OCI-LY1 (cell line): ENCODE measurements at regions not wholly inside any gene's neighbourhood (a gene's known extent, or its start where the extent isn't known, plus 50 kb on each side); places are given as distances from the start of the nearest gene placed in this dataset.

Experiments
- H2AFZ ChIP-seq: fragments of 200-600 bp; sonication (generic), shearing (Covaris generic); 2 replicates; pipeline ENCODE4 v1.6.0; 2014; ENCODE audit warnings: antibody characterized with exemption, mild to moderate bottlenecking, low read length
- H3F3A ChIP-seq: fragments of 200-600 bp; sonication (generic), shearing (Covaris generic); 2 replicates; pipeline ENCODE4 v1.6.0; 2014; ENCODE audit warnings: mild to moderate bottlenecking, antibody characterized with exemption, low read length, moderate library complexity; ENCODE audit not compliant: insufficient read depth
- H3K27ac ChIP-seq: fragments of 200-600 bp; sonication (generic); 2 replicates; pipeline ENCODE4 v1.5.1; 2014; ENCODE audit warnings: low read length, mixed run types, mild to moderate bottlenecking, low read depth; ENCODE audit not compliant: poor library complexity, severe bottlenecking
- H3K27me3 ChIP-seq: fragments of 200-600 bp; sonication (generic); 2 replicates; pipeline ENCODE4 v1.6.0; 2014; ENCODE audit warnings: antibody characterized with exemption, mild to moderate bottlenecking, low read length, moderate library complexity; ENCODE audit not compliant: insufficient read depth
- H3K36me3 ChIP-seq: fragments of 200-600 bp; sonication (generic); 2 replicates; pipeline ENCODE4 v1.6.1; 2014; ENCODE audit warnings: mild to moderate bottlenecking, antibody characterized with exemption, low read length, moderate library complexity, mixed read lengths; ENCODE audit not compliant: insufficient read depth
- H3K4me1 ChIP-seq: fragments of 200-600 bp; sonication (generic); 2 replicates; pipeline ENCODE4 v1.5.1; 2014; ENCODE audit warnings: mild to moderate bottlenecking, low read length, moderate library complexity; ENCODE audit not compliant: insufficient read depth, severe bottlenecking
- H3K4me2 ChIP-seq: fragments of 200-600 bp; sonication (generic), shearing (Covaris generic); 2 replicates; pipeline ENCODE4 v1.6.1; 2014; ENCODE audit warnings: low read length
- H3K4me3 ChIP-seq: fragments of 200-600 bp; sonication (generic); 2 replicates; pipeline ENCODE4 v1.5.1; 2014; ENCODE audit warnings: low read length, low read depth, mild to moderate bottlenecking, mixed read lengths; ENCODE audit not compliant: poor library complexity, severe bottlenecking
- H3K79me2 ChIP-seq: fragments of 200-600 bp; shearing (Covaris generic); 2 replicates; pipeline ENCODE4 v1.6.1; 2016; ENCODE audit warnings: mixed run types, low read length, mixed read lengths; ENCODE audit not compliant: insufficient read depth
- H3K9ac ChIP-seq: fragments of 200-600 bp; sonication (generic), shearing (Covaris generic); 2 replicates; pipeline ENCODE4 v1.6.1; 2014; ENCODE audit warnings: mild to moderate bottlenecking, low read length, mixed read lengths
- H3K9me2 ChIP-seq: fragments of 200-600 bp; sonication (generic), shearing (Covaris generic); 2 replicates; pipeline ENCODE4 v1.6.1; 2014; ENCODE audit warnings: low read depth, mild to moderate bottlenecking, low read length, mixed read lengths
- H3K9me3 ChIP-seq: fragments of 200-600 bp; shearing (Covaris generic); 2 replicates; pipeline ENCODE4 v1.6.1; 2014; ENCODE audit warnings: low read length, mixed read lengths
- H4K20me1 ChIP-seq: fragments of 200-600 bp; sonication (generic), shearing (Covaris generic); 2 replicates; pipeline ENCODE4 v1.6.0; 2016; ENCODE audit warnings: mild to moderate bottlenecking, low read length; ENCODE audit not compliant: insufficient read depth
- EZH2 ChIP-seq: fragments of 200-600 bp; sonication (generic), shearing (Covaris generic); IDR thresholded peaks from 2 replicates; pipeline ENCODE4 v1.8.0; 2017; ENCODE audit warnings: borderline replicate concordance, mixed run types, mild to moderate bottlenecking, antibody characterized with exemption, low read length, moderate library complexity, mixed read lengths
- TF ChIP-seq, protein P1 (sequence below): fragments of 200-600 bp; sonication (generic), shearing (Covaris generic); IDR thresholded peaks from 2 replicates; pipeline ENCODE4 v1.5.1; 2017; ENCODE audit warnings: mild to moderate bottlenecking, antibody characterized with exemption, low read length, moderate library complexity, mixed read lengths

GRCh38 chr4:89519771-89520320 lies 212.2 kb upstream of the GPRIN3 start:
- Histone ChIP-seq H3K27ac (no peak overlapping the region), H3F3A (no peaks in the 10 kb centered on the region)

DNA sequence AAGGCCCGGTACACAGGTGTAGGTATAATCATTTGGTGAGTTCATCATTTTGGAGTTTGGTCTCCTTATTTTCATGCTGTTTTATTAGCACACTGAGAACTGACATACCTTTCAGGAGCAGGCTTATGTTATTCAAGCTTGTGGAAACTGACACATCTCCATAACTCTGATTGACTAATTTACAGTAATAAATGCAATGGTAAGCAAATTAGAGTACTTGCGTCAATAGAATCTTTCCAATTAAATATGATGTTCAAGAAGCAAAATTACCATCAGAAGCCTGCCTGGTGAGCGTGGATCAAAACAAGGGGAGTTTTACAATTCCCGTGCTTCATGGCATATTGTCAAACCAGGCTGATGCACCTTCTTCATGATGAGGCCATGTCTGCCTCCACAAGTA lies 210.7 kb upstream of the GPRIN3 start:
- H3F3A ChIP-seq, result no peaks in the 10 kb centered on the region
- no peaks in the 10 kb centered on the region for H3K27me3 ChIP-seq
- H3K36me3 ChIP-seq, result no peaks in the 10 kb centered on the region
- no peak overlapping the region for H2AFZ ChIP-seq
- H3K27ac ChIP-seq, result no peak overlapping the region
- no peak overlapping the region for H3K4me3 ChIP-seq
- TF ChIP-seq, protein P1, sequence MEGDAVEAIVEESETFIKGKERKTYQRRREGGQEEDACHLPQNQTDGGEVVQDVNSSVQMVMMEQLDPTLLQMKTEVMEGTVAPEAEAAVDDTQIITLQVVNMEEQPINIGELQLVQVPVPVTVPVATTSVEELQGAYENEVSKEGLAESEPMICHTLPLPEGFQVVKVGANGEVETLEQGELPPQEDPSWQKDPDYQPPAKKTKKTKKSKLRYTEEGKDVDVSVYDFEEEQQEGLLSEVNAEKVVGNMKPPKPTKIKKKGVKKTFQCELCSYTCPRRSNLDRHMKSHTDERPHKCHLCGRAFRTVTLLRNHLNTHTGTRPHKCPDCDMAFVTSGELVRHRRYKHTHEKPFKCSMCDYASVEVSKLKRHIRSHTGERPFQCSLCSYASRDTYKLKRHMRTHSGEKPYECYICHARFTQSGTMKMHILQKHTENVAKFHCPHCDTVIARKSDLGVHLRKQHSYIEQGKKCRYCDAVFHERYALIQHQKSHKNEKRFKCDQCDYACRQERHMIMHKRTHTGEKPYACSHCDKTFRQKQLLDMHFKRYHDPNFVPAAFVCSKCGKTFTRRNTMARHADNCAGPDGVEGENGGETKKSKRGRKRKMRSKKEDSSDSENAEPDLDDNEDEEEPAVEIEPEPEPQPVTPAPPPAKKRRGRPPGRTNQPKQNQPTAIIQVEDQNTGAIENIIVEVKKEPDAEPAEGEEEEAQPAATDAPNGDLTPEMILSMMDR, result no peak
- no peak for TF ChIP-seq EZH2
- no peaks in the 10 kb centered on the region for H3K4me1 ChIP-seq
- no peaks in the 10 kb centered on the region for H4K20me1 ChIP-seq
- no peaks in the 10 kb centered on the region for H3K9me2 ChIP-seq
- H3K4me2 ChIP-seq, result no peak overlapping the region
- no peaks in the 10 kb centered on the region for H3K79me2 ChIP-seq
- H3K9ac ChIP-seq, result no peak overlapping the region
- no peaks in the 10 kb centered on the region for H3K9me3 ChIP-seq

More at GRCh38 chr4:89519771-89520320, 212.2 kb upstream of the GPRIN3 start:
- Histone ChIP-seq H2AFZ (no peak overlapping the region), H3K4me1 (no peaks in the 10 kb centered on the region), H3K4me2 (no peak overlapping the region), H3K79me2 (no peaks in the 10 kb centered on the region), H4K20me1 (no peaks in the 10 kb centered on the region), H3K27me3 (no peaks in the 10 kb centered on the region), H3K4me3 (no peak overlapping the region), H3K9me3 (no peaks in the 10 kb centered on the region), H3K9ac (no peak overlapping the region), H3K36me3 (no peaks in the 10 kb centered on the region), H3K9me2 (no peaks in the 10 kb centered on the region)
- TF ChIP-seq, protein P1, result no peak
- no peak for TF ChIP-seq EZH2

- Histone ChIP-seq H3K36me3 (no peaks in the 10 kb centered on the region), H3K27ac (no peak overlapping the region), H3K4me1 (no peaks in the 10 kb centered on the region), H2AFZ (no peak overlapping the region), H3K9me3 (no peaks in the 10 kb centered on the region), H3K4me2 (no peak overlapping the region), H3K9me2 (no peaks in the 10 kb centered on the region), H3F3A (no peaks in the 10 kb centered on the region), H3K4me3 (no peak overlapping the region), H4K20me1 (no peaks in the 10 kb centered on the region), H3K27me3 (no peaks in the 10 kb centered on the region), H3K9ac (no peak overlapping the region), H3K79me2 (no peaks in the 10 kb centered on the region)
- no peak for TF ChIP-seq EZH2
- TF ChIP-seq, protein P1, result no peak
Measured at GRCh38 chr4:89514811-89515210, 207.2 kb upstream of the GPRIN3 start.
